ENCODE measurements at regions not wholly inside any gene's neighbourhood (a gene's known extent, or its start where the extent isn't known, plus 50 kb on each side); places are given as distances from the start of the nearest gene placed in this dataset.

GRCh38 chr15:87300146-87300545 is 956.4 kb downstream of the NTRK3 start:
- in situ Hi-C loops (cut with HindIII; ENCODE audit: low sequenced_read_pairs): no loop called here

- in situ Hi-C loops (cut with HindIII; ENCODE audit: low sequenced_read_pairs): no loop called here
These were observed 961.7 kb downstream of the NTRK3 start for GRCh38 chr15:87294854-87295253.

GRCh38 chr15:87293031-87293430 is 963.5 kb downstream of the NTRK3 start:
- in situ Hi-C loops (cut with HindIII; ENCODE audit: low sequenced_read_pairs): no loop called here

- in situ Hi-C loops (cut with HindIII; ENCODE audit: low sequenced_read_pairs): no loop called here
These were observed 969.4 kb downstream of the NTRK3 start for GRCh38 chr15:87287156-87287555.

GRCh38 chr15:87269566-87269965 is 987.0 kb downstream of the NTRK3 start:
- in situ Hi-C loops (cut with HindIII; ENCODE audit: low sequenced_read_pairs): no loop called here

GRCh38 chr15:87268675-87269074 is 987.9 kb downstream of the NTRK3 start:
- in situ Hi-C loops (cut with HindIII; ENCODE audit: low sequenced_read_pairs): no loop called here

GRCh38 chr15:87267798-87268197 is 988.7 kb downstream of the NTRK3 start:
- in situ Hi-C loops (cut with HindIII; ENCODE audit: low sequenced_read_pairs): no loop called here

- in situ Hi-C loops (cut with HindIII; ENCODE audit: low sequenced_read_pairs): no loop called here
These were observed 992.7 kb downstream of the NTRK3 start for GRCh38 chr15:87263871-87264270.

GRCh38 chr15:87263296-87263695 is 993.2 kb downstream of the NTRK3 start:
- in situ Hi-C loops (cut with HindIII; ENCODE audit: low sequenced_read_pairs): no loop called here

GRCh38 chr15:87245592-87245991 is 1010.9 kb downstream of the NTRK3 start:
- in situ Hi-C loops (cut with HindIII; ENCODE audit: low sequenced_read_pairs): no loop called here

- in situ Hi-C loops (cut with HindIII; ENCODE audit: low sequenced_read_pairs): no loop called here
These were observed 1013.1 kb downstream of the NTRK3 start for GRCh38 chr15:87243474-87243873.

GRCh38 chr15:87239582-87240230 is 1016.8 kb downstream of the NTRK3 start:
- in situ Hi-C loops (cut with HindIII; ENCODE audit: low sequenced_read_pairs): no loop called here

- in situ Hi-C loops (cut with HindIII; ENCODE audit: low sequenced_read_pairs): no loop called here
These were observed 1018.0 kb downstream of the NTRK3 start for GRCh38 chr15:87238451-87239068.

- in situ Hi-C loops (cut with HindIII; ENCODE audit: low sequenced_read_pairs): no loop called here
These were observed 1028.1 kb downstream of the NTRK3 start for GRCh38 chr15:87228460-87228859.

GRCh38 chr15:87227846-87228245 is 1028.7 kb downstream of the NTRK3 start:
- in situ Hi-C loops (cut with HindIII; ENCODE audit: low sequenced_read_pairs): no loop called here

GRCh38 chr15:87225436-87225835 is 1031.1 kb downstream of the NTRK3 start:
- in situ Hi-C loops (cut with HindIII; ENCODE audit: low sequenced_read_pairs): no loop called here

- in situ Hi-C loops (cut with HindIII; ENCODE audit: low sequenced_read_pairs): no loop called here
These were observed 1032.1 kb downstream of the NTRK3 start for GRCh38 chr15:87224404-87224803.

- in situ Hi-C loops (cut with HindIII; ENCODE audit: low sequenced_read_pairs): no loop called here
These were observed 1036.6 kb downstream of the NTRK3 start for GRCh38 chr15:87219650-87220615.

- in situ Hi-C loops (cut with HindIII; ENCODE audit: low sequenced_read_pairs): no loop called here
These were observed 1041.4 kb downstream of the NTRK3 start for GRCh38 chr15:87215100-87215499.

- in situ Hi-C loops (cut with HindIII; ENCODE audit: low sequenced_read_pairs): no loop called here
These were observed 1042.9 kb downstream of the NTRK3 start for GRCh38 chr15:87213626-87214025.

GRCh38 chr15:87212041-87212440 is 1044.5 kb downstream of the NTRK3 start:
- in situ Hi-C loops (cut with HindIII; ENCODE audit: low sequenced_read_pairs): no loop called here

- in situ Hi-C loops (cut with HindIII; ENCODE audit: low sequenced_read_pairs): no loop called here
These were observed 1045.0 kb downstream of the NTRK3 start for GRCh38 chr15:87211547-87211946.

Data from endothelial cell of hepatic sinusoid (primary cell).